HG02840 (cell line): ENCODE measurements at regions not wholly inside any gene's neighbourhood (a gene's known extent, or its start where the extent isn't known, plus 50 kb on each side); places are given as distances from the start of the nearest gene placed in this dataset.

Experiments
- ATAC-seq: cut with Tn5 transposase; IDR thresholded peaks from one replicate; pipeline ENCODE4 v1.9.1; 2021; ENCODE audit warnings: mild to moderate bottlenecking, moderate library complexity, moderate number of reproducible peaks; ENCODE audit not compliant: unreplicated experiment, low FRiP score

- ATAC-seq: no peak
These were observed 63.6 kb upstream of the KLF12 start for GRCh38 chr13:74197677-74198429.

- ATAC-seq: no peak
These were observed 60.6 kb upstream of the KLF12 start for GRCh38 chr13:74194846-74195245.

GRCh38 chr13:74193391-74193790 is 59.2 kb upstream of the KLF12 start:
- no peak for ATAC-seq

GRCh38 chr13:74191410-74191809 is 57.2 kb upstream of the KLF12 start:
- no peak for ATAC-seq

- ATAC-seq: no peak
These were observed 56.8 kb upstream of the KLF12 start for GRCh38 chr13:74190999-74191398.

- no peak for ATAC-seq
These were observed 53.4 kb upstream of the KLF12 start for GRCh38 chr13:74187564-74187963.

GRCh38 chr13:74184283-74184682 is 50.1 kb upstream of the KLF12 start:
- no peak for ATAC-seq
